GM19455 (cell line): ENCODE measurements at regions not wholly inside any gene's neighbourhood (a gene's known extent, or its start where the extent isn't known, plus 50 kb on each side); places are given as distances from the start of the nearest gene placed in this dataset.
"Not testable (repeated sequence)": the region's sequence is repeated elsewhere in the genome, so short reads cannot be mapped to it uniquely, and the experiment has no call there.

ENCODE experiments used
- ATAC-seq: cut with Tn5 transposase; IDR thresholded peaks from one replicate; pipeline ENCODE4 v1.9.1; 2021; ENCODE audit not compliant: unreplicated experiment

- ATAC-seq = no peak
These were observed 219.2 kb downstream of the FOXD2 start for GRCh38 chr1:47656719-47657685.

- no peak for ATAC-seq
These were observed 220.5 kb downstream of the FOXD2 start for GRCh38 chr1:47658161-47658920.

GRCh38 chr1:47659146-47659545, 221.3 kb downstream of the FOXD2 start:
- ATAC-seq = no peak

GRCh38 chr1:47660622-47661021, 222.8 kb downstream of the FOXD2 start:
- no peak for ATAC-seq

- no peak for ATAC-seq
These were observed 223.2 kb downstream of the FOXD2 start for GRCh38 chr1:47661040-47661439.

- no peak for ATAC-seq
These were observed 224.2 kb downstream of the FOXD2 start for GRCh38 chr1:47662068-47662467.

- ATAC-seq = no peak
These were observed 225.4 kb downstream of the FOXD2 start for GRCh38 chr1:47663286-47663685.

- ATAC-seq = no peak
These were observed 226.5 kb downstream of the FOXD2 start for GRCh38 chr1:47664356-47664755.

- not testable (repeated sequence) for ATAC-seq
These were observed 227.1 kb downstream of the FOXD2 start for GRCh38 chr1:47664896-47665295.

- no peak for ATAC-seq
These were observed 231.3 kb downstream of the FOXD2 start for GRCh38 chr1:47669081-47669585.

- ATAC-seq = no peak
These were observed 234.8 kb downstream of the FOXD2 start for GRCh38 chr1:47672622-47673021.

- no peak for ATAC-seq
These were observed 236.3 kb downstream of the FOXD2 start for GRCh38 chr1:47674189-47674588.

- no peak for ATAC-seq
These were observed 237.3 kb downstream of the FOXD2 start for GRCh38 chr1:47675047-47675675.

- no peak for ATAC-seq
These were observed 237.9 kb downstream of the FOXD2 start for GRCh38 chr1:47675721-47676120.

GRCh38 chr1:47676311-47677054, 238.6 kb downstream of the FOXD2 start:
- no peak for ATAC-seq

GRCh38 chr1:47677241-47677940, 239.5 kb downstream of the FOXD2 start:
- ATAC-seq = no peak

- ATAC-seq = no peak
These were observed 240.7 kb downstream of the FOXD2 start for GRCh38 chr1:47678464-47678980.

GRCh38 chr1:47679301-47679791, 241.5 kb downstream of the FOXD2 start:
- ATAC-seq = no peak

GRCh38 chr1:47679826-47680225, 242.0 kb downstream of the FOXD2 start:
- no peak for ATAC-seq
